ENCODE measurements at regions not wholly inside any gene's neighbourhood (a gene's known extent, or its start where the extent isn't known, plus 50 kb on each side); places are given as distances from the start of the nearest gene placed in this dataset.
"Not testable (repeated sequence)": the region's sequence is repeated elsewhere in the genome, so short reads cannot be mapped to it uniquely, and the experiment has no call there.

DNA sequence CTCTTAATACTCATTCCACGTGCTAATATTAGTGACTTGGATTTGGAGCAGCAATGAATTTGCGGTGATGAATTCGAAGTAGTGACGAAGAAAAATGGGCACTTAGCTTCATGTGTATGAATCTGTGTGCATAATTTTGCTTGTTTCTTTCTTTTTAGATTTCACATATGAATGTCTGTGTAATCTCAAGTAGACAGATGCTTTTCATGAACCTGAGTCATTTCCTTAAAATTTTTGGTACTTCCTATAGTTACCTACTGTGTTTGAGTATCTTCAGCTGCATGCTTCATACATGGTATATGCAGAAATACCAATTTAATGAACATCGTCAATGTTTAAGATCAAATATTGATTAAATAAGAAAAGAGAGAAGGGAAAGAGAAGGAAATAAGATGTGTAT is 540.2 kb downstream of the RAB38 start:
- no peak for DNase-seq (ENCODE audit: low spot score)

- DNase-seq (ENCODE audit: low spot score): no peak
Observed at GRCh38 chr11:87634331-87634730, 540.9 kb downstream of the RAB38 start.

DNA sequence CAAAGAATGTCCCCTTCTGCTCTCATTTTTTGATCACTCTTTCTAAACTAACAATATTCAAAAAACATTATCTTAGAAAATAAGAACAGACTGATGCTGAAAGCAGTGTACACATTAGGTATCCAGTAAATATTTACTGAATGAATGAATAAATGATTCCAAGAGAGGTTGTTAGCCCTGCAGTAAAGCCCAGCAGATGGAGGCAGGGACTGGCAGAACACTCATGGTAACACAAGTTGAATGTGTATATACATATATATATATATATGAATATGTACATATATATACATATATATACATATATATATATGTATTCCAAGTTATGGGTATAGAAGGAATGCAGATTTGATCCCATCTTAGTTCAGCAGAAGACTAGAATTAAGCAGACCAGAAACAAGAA is 546.3 kb downstream of the RAB38 start:
- no peak for DNase-seq (ENCODE audit: low spot score)

DNA sequence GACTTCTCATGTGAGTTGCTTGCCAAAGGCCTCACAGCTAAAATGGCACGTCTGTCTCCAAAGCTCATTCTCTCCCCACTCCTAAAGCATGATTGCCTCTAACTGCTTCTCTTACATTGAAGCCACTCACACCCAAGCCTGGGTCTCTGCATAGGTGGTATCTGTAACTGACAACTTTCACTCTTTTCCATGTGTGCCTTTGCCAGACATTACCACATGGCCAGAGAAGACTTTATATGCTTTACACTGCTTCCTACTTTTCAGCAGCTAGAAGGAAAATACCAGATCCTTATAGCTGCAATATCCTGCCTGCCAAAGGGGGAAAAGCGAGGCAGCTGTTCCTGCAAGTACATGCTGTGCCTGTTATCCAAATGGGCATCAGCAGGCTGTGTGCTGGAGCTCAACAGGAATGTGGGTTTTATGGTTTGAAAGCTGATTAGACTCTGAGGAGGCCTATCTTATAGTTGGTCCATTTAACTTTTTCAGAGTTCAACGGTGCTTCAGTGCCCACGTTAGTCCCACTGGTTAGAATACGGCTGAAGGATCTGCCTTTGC is 547.1 kb downstream of the RAB38 start:
- no peak for DNase-seq (ENCODE audit: low spot score)

- not testable (repeated sequence) for DNase-seq (ENCODE audit: low spot score)
Observed at GRCh38 chr11:87623531-87624365, 551.5 kb downstream of the RAB38 start.

DNA sequence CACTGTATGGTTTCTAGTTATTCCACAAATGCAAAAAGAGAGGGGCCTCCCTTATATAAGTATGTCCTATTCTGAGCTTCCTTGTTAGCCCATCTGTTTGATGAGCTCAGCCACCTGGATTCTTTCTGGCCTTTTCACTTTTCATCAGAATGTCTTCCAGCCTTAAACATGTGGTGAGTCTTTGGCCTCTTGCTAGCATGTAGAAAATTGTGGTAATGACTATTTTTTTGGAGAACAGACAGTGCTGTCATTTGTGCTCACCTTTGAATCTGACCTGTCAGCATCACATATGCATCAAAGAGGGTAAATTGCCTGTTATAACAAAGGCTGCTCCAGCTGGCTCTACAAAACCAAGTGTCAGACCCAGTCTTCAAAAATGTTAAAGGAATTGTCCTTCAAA is 558.7 kb downstream of the RAB38 start:
- no peak for DNase-seq (ENCODE audit: low spot score)

DNA sequence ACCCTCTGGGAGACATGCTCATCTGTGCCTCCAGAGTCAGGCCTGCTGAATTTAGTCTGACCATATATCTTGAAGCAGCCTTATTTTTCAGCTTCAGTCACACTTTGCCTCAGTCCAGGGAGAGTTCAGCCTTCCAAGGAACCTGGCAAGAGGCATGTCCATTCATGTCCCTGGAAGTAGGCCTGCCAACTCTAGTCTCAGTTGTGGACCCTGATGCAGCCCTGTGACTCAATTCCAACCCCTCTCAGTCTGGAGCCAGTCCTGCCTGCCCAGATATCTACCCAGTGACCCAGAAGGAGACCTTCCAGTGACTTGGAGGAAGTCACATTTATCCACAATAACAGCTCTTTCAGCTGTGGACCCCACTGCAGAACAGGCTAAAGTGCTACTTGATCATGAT is 566.6 kb downstream of the TMEM135 start:
- DNase-seq (ENCODE audit: low spot score): no peak

GRCh38 chr11:87603887-87604286 is 566.2 kb downstream of the TMEM135 start:
- no peak for DNase-seq (ENCODE audit: low spot score)

GRCh38 chr11:87602776-87603175 is 565.0 kb downstream of the TMEM135 start:
- DNase-seq (ENCODE audit: low spot score): no peak

DNA sequence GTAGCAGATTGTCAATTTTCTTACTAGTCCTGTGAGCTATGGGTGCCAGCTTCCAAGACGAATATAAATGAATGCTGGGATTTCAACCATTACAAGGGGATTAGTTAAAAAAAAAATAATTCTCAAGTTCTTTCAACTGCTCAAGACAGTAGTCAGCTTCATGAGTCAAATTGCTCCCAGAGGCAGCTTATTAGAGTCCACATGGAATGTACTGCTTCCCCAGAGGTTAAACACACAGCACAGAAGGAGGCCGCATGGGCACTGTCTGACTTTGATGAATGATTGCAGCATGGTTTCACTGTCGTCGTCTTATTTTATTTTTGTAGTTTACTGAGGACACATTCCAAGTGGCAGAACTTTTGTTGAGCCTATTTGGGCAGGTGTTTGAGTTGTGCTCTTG is 563.2 kb downstream of the TMEM135 start:
- no peak for DNase-seq (ENCODE audit: low spot score)

- DNase-seq (ENCODE audit: low spot score): no peak
Observed at GRCh38 chr11:87597725-87598124, 560.0 kb downstream of the TMEM135 start.

- DNase-seq (ENCODE audit: low spot score): no peak
Observed at GRCh38 chr11:87596176-87596575, 558.4 kb downstream of the TMEM135 start.

GRCh38 chr11:87589082-87589481 is 551.3 kb downstream of the TMEM135 start:
- no peak for DNase-seq (ENCODE audit: low spot score)

DNA sequence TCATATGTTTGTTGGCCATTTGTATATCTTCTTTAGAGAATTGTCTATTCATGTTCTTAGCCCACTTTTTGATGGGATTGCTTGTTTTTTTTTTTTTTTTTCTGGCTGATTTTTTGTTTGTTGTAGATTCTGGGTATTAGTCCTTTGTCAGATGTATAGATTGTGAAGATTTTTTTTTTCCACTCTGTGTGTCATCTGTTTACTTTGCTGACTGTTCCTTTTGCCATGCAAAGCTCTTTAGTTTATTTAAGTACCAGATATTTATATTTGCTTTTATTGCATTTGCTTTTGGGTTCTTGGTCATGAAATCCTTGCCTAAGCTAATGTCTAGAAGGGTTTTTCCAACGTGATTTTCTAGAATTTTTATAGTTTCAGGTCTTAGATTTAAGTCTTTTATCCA is 547.9 kb downstream of the TMEM135 start:
- not testable (repeated sequence) for DNase-seq (ENCODE audit: low spot score)

DNA sequence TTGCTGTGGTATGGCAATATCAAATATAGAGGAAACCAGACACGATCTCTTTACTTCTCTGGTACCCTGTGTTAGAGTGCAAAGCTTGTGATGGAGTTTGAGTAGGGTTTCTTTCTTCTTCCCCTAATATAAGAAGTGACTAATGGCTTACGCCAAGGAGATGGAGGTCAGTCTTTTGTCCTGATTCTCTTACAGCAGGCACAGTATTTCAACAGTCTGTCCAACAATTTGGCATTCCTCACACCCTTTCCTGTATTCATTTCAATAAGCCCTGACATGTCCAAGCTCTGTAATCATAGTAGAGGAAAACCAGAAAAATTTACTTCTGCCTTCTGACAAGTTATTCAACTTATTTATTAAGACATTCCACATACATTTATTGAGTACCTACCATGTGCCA is 546.2 kb downstream of the TMEM135 start:
- DNase-seq (ENCODE audit: low spot score): no peak

DNA sequence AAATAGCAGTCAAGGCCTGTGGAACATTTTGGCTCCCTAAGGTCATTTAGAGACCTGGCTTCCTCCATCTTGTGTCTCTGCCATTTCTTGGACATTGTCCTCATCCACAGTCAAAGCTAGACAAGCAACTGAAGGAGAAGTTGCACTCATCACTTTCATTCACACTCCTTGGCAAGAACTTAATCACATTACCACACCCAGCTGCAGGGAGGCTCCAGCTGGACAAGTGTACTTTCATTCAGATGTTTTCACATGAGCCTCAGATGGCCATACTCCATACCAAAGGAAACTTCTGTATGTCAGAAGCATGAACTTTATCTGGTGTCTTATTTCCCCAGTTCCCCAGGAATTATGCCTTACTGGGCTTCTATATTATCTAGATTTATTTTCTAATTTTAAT is 537.4 kb downstream of the TMEM135 start:
- no peak for DNase-seq (ENCODE audit: low spot score)

- DNase-seq (ENCODE audit: low spot score): no peak
Observed at GRCh38 chr11:87574193-87574592, 536.5 kb downstream of the TMEM135 start.

DNA sequence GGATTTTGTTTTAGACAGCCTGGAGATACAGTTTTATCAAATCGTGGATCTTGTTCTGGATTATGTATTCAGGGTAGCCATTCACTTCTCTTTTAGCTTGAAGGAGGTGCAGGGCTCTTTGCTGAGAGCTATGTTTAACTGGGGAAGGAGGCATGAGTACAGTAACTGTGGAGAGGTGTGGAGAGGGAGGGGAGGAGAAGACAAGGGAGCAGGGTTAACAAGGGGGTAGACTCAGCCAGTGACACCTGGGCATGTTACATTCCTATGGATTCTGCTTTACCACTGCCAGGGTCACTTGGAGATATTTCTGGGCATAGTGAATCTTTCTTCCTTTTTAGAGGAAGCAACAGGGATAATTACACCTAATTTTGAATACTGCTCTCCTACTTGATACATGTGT is 536.0 kb downstream of the TMEM135 start:
- no peak for DNase-seq (ENCODE audit: low spot score)

GRCh38 chr11:87572881-87573280 is 535.1 kb downstream of the TMEM135 start:
- DNase-seq (ENCODE audit: low spot score): no peak

GRCh38 chr11:87560352-87560751 is 522.6 kb downstream of the TMEM135 start:
- DNase-seq (ENCODE audit: low spot score): no peak

GRCh38 chr11:87559852-87560251 is 522.1 kb downstream of the TMEM135 start:
- DNase-seq (ENCODE audit: low spot score): not testable (repeated sequence)

- DNase-seq (ENCODE audit: low spot score): no peak
Observed at GRCh38 chr11:87555101-87555500, 517.4 kb downstream of the TMEM135 start.

GRCh38 chr11:87548797-87549196 is 511.1 kb downstream of the TMEM135 start:
- DNase-seq (ENCODE audit: low spot score): no peak

GRCh38 chr11:87545858-87546257 is 508.1 kb downstream of the TMEM135 start:
- no peak for DNase-seq (ENCODE audit: low spot score)
